ENCODE measurements at regions not wholly inside any gene's neighbourhood (a gene's known extent, or its start where the extent isn't known, plus 50 kb on each side); places are given as distances from the start of the nearest gene placed in this dataset.

- Histone ChIP-seq H3K4ac (replicated peaks; ENCODE audit: insufficient read length, low read depth, low read length) (no peak overlapping the region), H3K56ac (replicated peaks; ENCODE audit: insufficient read length, low read depth, low read length) (no peak overlapping the region), H4K8ac (ENCODE audit: extremely low read depth, insufficient read depth, low read length) (no peak overlapping the region), H2AK5ac (ENCODE audit: low read depth, low read length) (no peak overlapping the region), H2BK120ac (replicated peaks; ENCODE audit: low read depth, low read length) (no peak overlapping the region), H4K5ac (ENCODE audit: insufficient read length, low read depth, low read length) (no peak overlapping the region), H2BK5ac (ENCODE audit: low read depth, low read length) (no peak overlapping the region), H3K4me1 (replicated peaks in 1 of 4; ENCODE audit: control insufficient read depth in 3 of 4, insufficient read depth in 4 of 4, low read length in 3 of 4) (peaks cover 0 to 31% (median 22%) of the 10 kb centered on the region in 4 experiments; a peak in 6 of 7 replicates), H3K23me2 (ENCODE audit: low read depth, low read length) (no peaks in the 10 kb centered on the region; the same call in 1 of the 2 replicates), H4K20me1 (replicated peaks in 1 of 2; ENCODE audit: control insufficient read depth in 1 of 2, insufficient read depth in 2 of 2, low read length in 2 of 2) (no peaks in the 10 kb centered on the region), H2AFZ (ENCODE audit: low read length) (no peak overlapping the region), H2BK12ac (ENCODE audit: low read depth, low read length) (no peak overlapping the region), H3K9me3 (ENCODE audit: insufficient read depth in 2 of 2, low read depth in 1 of 2, low read length in 1 of 2) (no peaks in the 10 kb centered on the region), H3K79me2 (ENCODE audit: control insufficient read depth in 1 of 2, insufficient read depth in 2 of 2, low read length in 2 of 2) (no peaks in the 10 kb centered on the region), H2BK20ac (ENCODE audit: low read length) (no peak overlapping the region), H3K9ac (replicated peaks in 1 of 4; ENCODE audit: extremely low read depth in 1 of 4, low read depth in 3 of 4, low read length in 3 of 4) (no peak overlapping the region), H3K4me3 (ENCODE audit: extremely low read depth in 1 of 4, insufficient read depth in 2 of 4, low read depth in 3 of 4, low read length in 4 of 4) (no peak overlapping the region), H3K14ac (ENCODE audit: insufficient read length) (no peak overlapping the region), H3K18ac (ENCODE audit: extremely low read depth, low read length) (no peak overlapping the region), H2BK15ac (ENCODE audit: low read length) (no peak overlapping the region), H3K23ac (ENCODE audit: insufficient read length) (no peak overlapping the region), H4K91ac (replicated peaks; ENCODE audit: insufficient read length, low read length) (no peak overlapping the region), H3K27me3 (replicated peaks in 1 of 4; ENCODE audit: control insufficient read depth in 3 of 4, extremely low read depth in 1 of 4, insufficient read depth in 3 of 4, low read length in 3 of 4) (no peaks in the 10 kb centered on the region), H3K4me2 (ENCODE audit: insufficient read depth in 1 of 2, low read depth in 2 of 2, low read length in 2 of 2) (no peak overlapping the region), H3K27ac (ENCODE audit: low read depth, low read length) (no peak overlapping the region), H3K36me3 (ENCODE audit: control insufficient read depth in 2 of 4, insufficient read depth in 4 of 4, low read length in 3 of 4) (no peaks in the 10 kb centered on the region), H3K79me1 (ENCODE audit: low read depth, low read length) (no peaks in the 10 kb centered on the region)
- FAIRE-seq (no peak), DNase-seq (ENCODE audit: low read depth in 1 of 2, low spot score in 2 of 2) (no peak)
- POLR2A ChIA-PET (ENCODE audit: partially characterized antibody), result interaction anchor here (0.6 kb wide), 1 partner anchor 43 kb away, joined by 5 read pairs; no protein-coding TSS in a partner anchor
- WGBS, 2 experiments (ENCODE audit: extremely low coverage in 1 of 2, insufficient coverage in 1 of 2, insufficient read length in 1 of 2, insufficient replicate concordance in 2 of 2, low coverage in 1 of 2, low lambda C conversion rate in 2 of 2, missing lambda C conversion rate in 1 of 2), result 92% methylated on average over 8 of the region's 8 CpGs; no CpG with 5 or more reads in 1 of the 2 experiments
- CTCF ChIA-PET (ENCODE audit: partially characterized antibody), result interaction anchor here (0.7 to 1.3 kb wide), 3 partner anchors 32 to 66 kb away, joined by 3 to 5 read pairs (median 3); no protein-coding TSS in a partner anchor
- TF ChIP-seq TAF7 (optimal IDR thresholded peaks at IDR 0.05; ENCODE audit: borderline replicate concordance, low read depth, low read length), result no peak
- TF ChIP-seq RXRA (IDR thresholded peaks at IDR 0.05; ENCODE audit: insufficient read depth, low read depth, low read length), result no peak
- no peak for TF ChIP-seq RNF2 (IDR thresholded peaks at IDR 0.05; ENCODE audit: borderline replicate concordance, low read depth, low read length, missing control alignments, poor library complexity, severe bottlenecking)
- TF ChIP-seq ATF2 (IDR thresholded peaks at IDR 0.05; ENCODE audit: low read length), result no peak
- no peak for TF ChIP-seq CTBP2 (IDR thresholded peaks at IDR 0.05; ENCODE audit: borderline replicate concordance, insufficient read depth, insufficient read length, low read length)
- no peak for TF ChIP-seq KDM5A (IDR thresholded peaks at IDR 0.05; ENCODE audit: low read length)
- TF ChIP-seq CREB1 (IDR thresholded peaks at IDR 0.05), result no peak
- no peak for TF ChIP-seq NANOG (IDR thresholded peaks at IDR 0.05; ENCODE audit: insufficient read depth, low read depth, low read length, poor library complexity, severe bottlenecking)
Measured at GRCh38 chr17:77832180-77832560, 126.3 kb upstream of the TNRC6C start.
